ENCODE measurements at regions not wholly inside any gene's neighbourhood (a gene's known extent, or its start where the extent isn't known, plus 50 kb on each side); places are given as distances from the start of the nearest gene placed in this dataset.

GRCh38 chr11:127059750-127060149 is 59.2 kb upstream of the KIRREL3 start:
- no peaks in the 10 kb centered on the region for H3F3A ChIP-seq (ENCODE audit: control insufficient read depth, insufficient read depth)
- TF ChIP-seq CTCF (IDR thresholded peaks at IDR 0.05; ENCODE audit: low read depth, low read length, poor library complexity, severe bottlenecking) (no peak), EZH2phosphoT487 (IDR thresholded peaks at IDR 0.05; ENCODE audit: borderline replicate concordance, low read length) (no peak)
- H3K4me1 ChIP-seq (ENCODE audit: control insufficient read depth, low read length): no peaks in the 10 kb centered on the region
- no peak overlapping the region for H3K4me2 ChIP-seq (ENCODE audit: low read length)
- H3K27me3 ChIP-seq (ENCODE audit: control insufficient read depth, low read length): no peaks in the 10 kb centered on the region
- no peaks in the 10 kb centered on the region for H3K79me2 ChIP-seq (ENCODE audit: control insufficient read depth, low read length)
- no peaks in the 10 kb centered on the region for H4K20me1 ChIP-seq (ENCODE audit: control insufficient read depth, insufficient read depth, low read depth, low read length)
- no peak overlapping the region for H3K4me3 ChIP-seq (ENCODE audit: low read length)
- no peaks in the 10 kb centered on the region for H3K9me2 ChIP-seq (replicated peaks; ENCODE audit: control insufficient read depth, low read length)
- no peaks in the 10 kb centered on the region for H3K9me3 ChIP-seq (ENCODE audit: control insufficient read depth, insufficient read depth, low read length)
- H3K36me3 ChIP-seq (ENCODE audit: control insufficient read depth, low read length): no peaks in the 10 kb centered on the region
- no peak overlapping the region for H3K27ac ChIP-seq (ENCODE audit: low read depth, low read length)

DNA sequence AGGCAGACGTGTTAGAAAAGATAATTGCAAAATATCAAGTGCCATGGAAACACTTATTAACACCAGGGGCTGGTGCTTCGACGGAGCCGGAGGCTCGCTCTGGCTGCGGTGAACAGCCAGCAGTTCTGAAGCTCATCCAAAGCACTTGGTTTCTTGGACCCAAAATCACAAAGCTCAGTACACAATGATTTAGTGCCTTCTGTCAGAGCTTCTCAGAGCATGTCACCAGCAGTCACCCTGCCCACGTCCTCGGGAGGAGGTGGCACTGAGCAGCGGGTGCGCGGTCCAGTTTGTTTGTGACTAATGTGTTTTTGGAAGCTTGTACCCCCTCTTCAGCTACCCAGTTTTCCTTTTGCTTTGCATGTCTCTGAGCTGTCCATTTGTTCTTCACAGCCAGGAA is 58.7 kb upstream of the KIRREL3 start:
- no peaks in the 10 kb centered on the region for H3K27me3 ChIP-seq (ENCODE audit: control insufficient read depth, low read length)
- H3K79me2 ChIP-seq (ENCODE audit: control insufficient read depth, low read length): no peaks in the 10 kb centered on the region
- H3K4me3 ChIP-seq (ENCODE audit: low read length): no peak overlapping the region
- no peak overlapping the region for H3K4me2 ChIP-seq (ENCODE audit: low read length)
- H3K36me3 ChIP-seq (ENCODE audit: control insufficient read depth, low read length): no peaks in the 10 kb centered on the region
- no peak overlapping the region for H3K27ac ChIP-seq (ENCODE audit: low read depth, low read length)
- TF ChIP-seq CTCF (IDR thresholded peaks at IDR 0.05; ENCODE audit: low read depth, low read length, poor library complexity, severe bottlenecking) (no peak), EZH2phosphoT487 (IDR thresholded peaks at IDR 0.05; ENCODE audit: borderline replicate concordance, low read length) (no peak)
- H3F3A ChIP-seq (ENCODE audit: control insufficient read depth, insufficient read depth): no peaks in the 10 kb centered on the region
- H4K20me1 ChIP-seq (ENCODE audit: control insufficient read depth, insufficient read depth, low read depth, low read length): no peaks in the 10 kb centered on the region
- no peaks in the 10 kb centered on the region for H3K9me3 ChIP-seq (ENCODE audit: control insufficient read depth, insufficient read depth, low read length)
- no peaks in the 10 kb centered on the region for H3K4me1 ChIP-seq (ENCODE audit: control insufficient read depth, low read length)
- no peaks in the 10 kb centered on the region for H3K9me2 ChIP-seq (replicated peaks; ENCODE audit: control insufficient read depth, low read length)

GRCh38 chr11:127058524-127058923 is 58.0 kb upstream of the KIRREL3 start:
- Histone ChIP-seq H3K9me2 (replicated peaks; ENCODE audit: control insufficient read depth, low read length) (no peaks in the 10 kb centered on the region), H3K4me3 (ENCODE audit: low read length) (no peak overlapping the region), H4K20me1 (ENCODE audit: control insufficient read depth, insufficient read depth, low read depth, low read length) (no peaks in the 10 kb centered on the region), H3K4me2 (ENCODE audit: low read length) (no peak overlapping the region), H3K9me3 (ENCODE audit: control insufficient read depth, insufficient read depth, low read length) (no peaks in the 10 kb centered on the region), H3K36me3 (ENCODE audit: control insufficient read depth, low read length) (no peaks in the 10 kb centered on the region), H3K79me2 (ENCODE audit: control insufficient read depth, low read length) (no peaks in the 10 kb centered on the region), H3K4me1 (ENCODE audit: control insufficient read depth, low read length) (no peaks in the 10 kb centered on the region), H3K27me3 (ENCODE audit: control insufficient read depth, low read length) (no peaks in the 10 kb centered on the region), H3K27ac (ENCODE audit: low read depth, low read length) (no peak overlapping the region), H3F3A (ENCODE audit: control insufficient read depth, insufficient read depth) (no peaks in the 10 kb centered on the region)
- TF ChIP-seq EZH2phosphoT487 (IDR thresholded peaks at IDR 0.05; ENCODE audit: borderline replicate concordance, low read length) (no peak), CTCF (IDR thresholded peaks at IDR 0.05; ENCODE audit: low read depth, low read length, poor library complexity, severe bottlenecking) (no peak)

DNA sequence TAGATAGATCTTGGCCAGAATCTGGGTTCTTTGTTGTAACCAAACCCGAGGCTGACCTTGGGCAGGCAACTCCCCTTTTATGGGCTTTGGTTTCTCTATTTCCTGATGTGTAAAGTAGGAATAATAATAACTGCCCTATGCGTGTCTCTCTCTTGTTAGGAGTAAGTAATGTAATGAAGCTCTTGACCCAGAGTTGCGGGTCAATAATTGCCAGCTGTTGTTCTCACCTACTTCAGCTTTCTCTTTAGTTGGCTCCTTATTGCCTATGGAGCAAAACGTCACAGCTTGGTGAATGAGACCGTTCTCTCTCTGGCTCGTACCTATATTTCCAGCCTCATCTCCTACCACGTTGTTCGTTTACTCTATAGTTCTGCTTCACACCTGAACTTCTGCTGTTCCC is 56.6 kb upstream of the KIRREL3 start:
- H3K4me2 ChIP-seq (ENCODE audit: low read length): no peak overlapping the region
- no peaks in the 10 kb centered on the region for H3K27me3 ChIP-seq (ENCODE audit: control insufficient read depth, low read length)
- no peaks in the 10 kb centered on the region for H3K9me3 ChIP-seq (ENCODE audit: control insufficient read depth, insufficient read depth, low read length)
- no peaks in the 10 kb centered on the region for H3K9me2 ChIP-seq (replicated peaks; ENCODE audit: control insufficient read depth, low read length)
- no peak overlapping the region for H3K27ac ChIP-seq (ENCODE audit: low read depth, low read length)
- H3K4me3 ChIP-seq (ENCODE audit: low read length): no peak overlapping the region
- H3K36me3 ChIP-seq (ENCODE audit: control insufficient read depth, low read length): no peaks in the 10 kb centered on the region
- no peaks in the 10 kb centered on the region for H4K20me1 ChIP-seq (ENCODE audit: control insufficient read depth, insufficient read depth, low read depth, low read length)
- H3K79me2 ChIP-seq (ENCODE audit: control insufficient read depth, low read length): no peaks in the 10 kb centered on the region
- TF ChIP-seq EZH2phosphoT487 (IDR thresholded peaks at IDR 0.05; ENCODE audit: borderline replicate concordance, low read length) (no peak), CTCF (IDR thresholded peaks at IDR 0.05; ENCODE audit: low read depth, low read length, poor library complexity, severe bottlenecking) (no peak)
- no peaks in the 10 kb centered on the region for H3F3A ChIP-seq (ENCODE audit: control insufficient read depth, insufficient read depth)
- H3K4me1 ChIP-seq (ENCODE audit: control insufficient read depth, low read length): no peaks in the 10 kb centered on the region

Data from DOHH2 (cell line).